ENCODE measurements at regions not wholly inside any gene's neighbourhood (a gene's known extent, or its start where the extent isn't known, plus 50 kb on each side); places are given as distances from the start of the nearest gene placed in this dataset.

- H3K79me2 ChIP-seq (ENCODE audit: insufficient read depth, low read length), result no peaks in the 10 kb centered on the region
- H3K4me2 ChIP-seq (ENCODE audit: low read depth, low read length), result no peak overlapping the region
- no peaks in the 10 kb centered on the region for H3K36me3 ChIP-seq (replicated peaks in 1 of 2; ENCODE audit: control insufficient read depth in 1 of 2, insufficient read depth in 2 of 2, low read length in 2 of 2)
- no peaks in the 10 kb centered on the region for H4K20me1 ChIP-seq (ENCODE audit: insufficient read depth, low read length)
- intact Hi-C loops (cut with micrococcal nuclease; ENCODE audit: unreplicated experiment) (no loop called here), in situ Hi-C loops (cut with HindIII; ENCODE audit: extremely low pct_ligation_motif_present, low pct_unique_long_range_greater_than_20kb) (no loop called here)
- no peak overlapping the region for H3K4me3 ChIP-seq (replicated peaks in 1 of 3; ENCODE audit: insufficient read depth in 1 of 3, low read depth in 2 of 3, low read length in 3 of 3)
- no peaks in the 10 kb centered on the region for H3K27me3 ChIP-seq (ENCODE audit: control insufficient read depth in 1 of 2, insufficient read depth in 2 of 2, low read length in 2 of 2)
- no peaks in the 10 kb centered on the region for H3K4me1 ChIP-seq (ENCODE audit: insufficient read depth, low read length)
- ATAC-seq (no peak), DNase-seq (ENCODE audit: low spot score) (no peak), FAIRE-seq (no peak)
- no peak overlapping the region for H2AFZ ChIP-seq (ENCODE audit: low read length)
- no TSS peak for BruUV-seq (replicated peaks)
- TF ChIP-seq DMTF1 (CRISPR knock-in tag; IDR thresholded peaks at IDR 0.05) (no peak), ASH2L (IDR thresholded peaks at IDR 0.05; ENCODE audit: insufficient read length, low read depth, low read length) (no peak), RNF2 (conservative IDR thresholded peaks at IDR 0.05; ENCODE audit: low read depth) (no peak), ZNF296 (CRISPR knock-in tag; conservative IDR thresholded peaks at IDR 0.05) (no peak), YEATS2 (CRISPR knock-in tag; IDR thresholded peaks at IDR 0.05; ENCODE audit: borderline replicate concordance) (no peak), ZNF230 (CRISPR knock-in tag; IDR thresholded peaks at IDR 0.05) (no peak), ONECUT2 (CRISPR knock-in tag; IDR thresholded peaks at IDR 0.05) (no peak), ZNF350 (CRISPR knock-in tag; IDR thresholded peaks at IDR 0.05; ENCODE audit: borderline replicate concordance, low read depth) (no peak), RFXAP (CRISPR knock-in tag; IDR thresholded peaks at IDR 0.05; ENCODE audit: borderline replicate concordance) (no peak)
- TF ChIP-seq, protein P1, sequence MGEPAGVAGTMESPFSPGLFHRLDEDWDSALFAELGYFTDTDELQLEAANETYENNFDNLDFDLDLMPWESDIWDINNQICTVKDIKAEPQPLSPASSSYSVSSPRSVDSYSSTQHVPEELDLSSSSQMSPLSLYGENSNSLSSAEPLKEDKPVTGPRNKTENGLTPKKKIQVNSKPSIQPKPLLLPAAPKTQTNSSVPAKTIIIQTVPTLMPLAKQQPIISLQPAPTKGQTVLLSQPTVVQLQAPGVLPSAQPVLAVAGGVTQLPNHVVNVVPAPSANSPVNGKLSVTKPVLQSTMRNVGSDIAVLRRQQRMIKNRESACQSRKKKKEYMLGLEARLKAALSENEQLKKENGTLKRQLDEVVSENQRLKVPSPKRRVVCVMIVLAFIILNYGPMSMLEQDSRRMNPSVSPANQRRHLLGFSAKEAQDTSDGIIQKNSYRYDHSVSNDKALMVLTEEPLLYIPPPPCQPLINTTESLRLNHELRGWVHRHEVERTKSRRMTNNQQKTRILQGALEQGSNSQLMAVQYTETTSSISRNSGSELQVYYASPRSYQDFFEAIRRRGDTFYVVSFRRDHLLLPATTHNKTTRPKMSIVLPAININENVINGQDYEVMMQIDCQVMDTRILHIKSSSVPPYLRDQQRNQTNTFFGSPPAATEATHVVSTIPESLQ (CRISPR knock-in tag; conservative IDR thresholded peaks at IDR 0.05), result no peak
- ChIA-PET CTCF (ENCODE audit: low intra/inter-chr PET ratio, low total read pairs) (no interaction called here), POLR2A (no interaction called here)
- no peak overlapping the region for H3K27ac ChIP-seq (ENCODE audit: extremely low read length, insufficient read depth, low read length)
- no peak overlapping the region for H3K9ac ChIP-seq (ENCODE audit: insufficient read depth, low read depth, low read length)
- 11% methylated on average over 5 of the region's 11 CpGs for WGBS (ENCODE audit: low lambda C conversion rate)
- H3K9me3 ChIP-seq (ENCODE audit: low read length), result no peaks in the 10 kb centered on the region
Measured at GRCh38 chrX:150202641-150203247, 160.4 kb upstream of the MAMLD1 start.

All from HepG2 (cell line).